GM12878 (cell line): ENCODE measurements at regions not wholly inside any gene's neighbourhood (a gene's known extent, or its start where the extent isn't known, plus 50 kb on each side); places are given as distances from the start of the nearest gene placed in this dataset.

Source experiments
- ATAC-seq: fragments of 200-7000 bp; cut with Tn5 transposase; 3 replicates; pipeline ENCODE4 v1.9.1; 2020; ENCODE audit warnings: mild to moderate bottlenecking, moderate library complexity
- BruUV-seq: library from RNA; stranded (reverse); fragments of 400-500 nt; replicated peaks from 2 replicates; lab custom pipeline; 2021; lab: Mats Ljungman, UMichigan
- CTCF ChIA-PET: fragments of 300-600 bp; sonication (Branson Sonifier 250); formaldehyde crosslinking; extraction: SDS; loops from one replicate; lab custom pipeline; 2021; ENCODE audit warnings: inconsistent platforms; lab: Yijun Ruan, JAX
- POLR2A ChIA-PET: fragments of 350-600 bp; formaldehyde crosslinking; extraction: SDS; loops from one replicate; lab custom pipeline; 2021; ENCODE audit warnings: inconsistent platforms; lab: Charles Lee
- RAD21 ChIA-PET: fragments of 300-600 bp; sonication (Branson Sonifier 250); formaldehyde crosslinking; loops from one replicate; lab custom pipeline; 2023; ENCODE audit warnings: antibody characterized with exemption; ENCODE audit not compliant: unreplicated experiment; lab: Charles Lee
- SMC1A ChIA-PET: fragments of 300-600 bp; sonication (Branson Sonifier 250); formaldehyde crosslinking; loops from one replicate; lab custom pipeline; 2023; ENCODE audit not compliant: unreplicated experiment, uncharacterized antibody; lab: Charles Lee
- DNase-seq: peaks from one replicate; pipeline ENCODE4 v3.0.0-alpha.2; 2011; ENCODE audit warnings: low read depth, low spot score
- FAIRE-seq: peaks from 3 replicates; lab custom pipeline; 2011; peaks lifted over from hg19 to GRCh38; lab: Jason Lieb, UNC
- H2AFZ ChIP-seq: 2 replicates; pipeline ENCODE4 v1.6.0; 2011; ENCODE audit warnings: low read depth, low read length, control low read depth; ENCODE audit not compliant: control insufficient read depth
- H3K27ac ChIP-seq: 2 replicates; pipeline ENCODE4 v1.5.1; 2011; ENCODE audit warnings: control low read depth; ENCODE audit not compliant: control insufficient read depth, insufficient read depth
- H3K27me3 ChIP-seq, 2 experiments: replicated peaks in 1 of 2; 2 replicates each; pipeline versions ENCODE4 v1.6.0 to v1.6.1; 2011; ENCODE audit warnings: low read length in 1 of 2; ENCODE audit not compliant: control insufficient read depth in 2 of 2, insufficient read depth in 2 of 2
- H3K36me3 ChIP-seq, 2 experiments: 2 replicates each; pipeline ENCODE4 v1.5.1; 2011; ENCODE audit warnings: low read length in 1 of 2; ENCODE audit not compliant: control insufficient read depth in 2 of 2, insufficient read depth in 2 of 2
- H3K4me1 ChIP-seq: 2 replicates; pipeline ENCODE4 v1.6.1; 2011; ENCODE audit warnings: mild to moderate bottlenecking, low read length, moderate library complexity, mixed read lengths; ENCODE audit not compliant: control insufficient read depth, insufficient read depth
- H3K4me2 ChIP-seq: 2 replicates; pipeline ENCODE4 v1.6.0; 2011; ENCODE audit warnings: control low read depth; ENCODE audit not compliant: control insufficient read depth, insufficient read depth
- H3K4me3 ChIP-seq: fragments of 200-600 bp; sonication (generic); 2 replicates; pipeline ENCODE4 v1.5.1; 2016
- H3K79me2 ChIP-seq: 2 replicates; pipeline ENCODE4 v1.6.0; 2011; ENCODE audit warnings: low read length; ENCODE audit not compliant: control insufficient read depth, insufficient read depth
- H3K9ac ChIP-seq: 2 replicates; pipeline ENCODE4 v1.8.0; 2011; ENCODE audit warnings: low read length, control low read depth, mixed read lengths; ENCODE audit not compliant: control insufficient read depth, insufficient read depth
- H3K9me3 ChIP-seq: replicated peaks from 3 replicates; pipeline ENCODE4 v1.5.1; 2011; ENCODE audit warnings: mild to moderate bottlenecking, low read length; ENCODE audit not compliant: control insufficient read depth, insufficient read depth
- H4K20me1 ChIP-seq: 2 replicates; pipeline ENCODE4 v1.6.0; 2011; ENCODE audit not compliant: control insufficient read depth, insufficient read depth
- ASH2L ChIP-seq: fragments of 300-600, 200-600 bp; sonication (generic); IDR thresholded peaks from 2 replicates; pipeline ENCODE4 v1.6.1; 2017; ENCODE audit warnings: low read depth, mild to moderate bottlenecking, borderline replicate concordance
- BMI1 ChIP-seq: fragments of 450-650 bp; IDR thresholded peaks from 2 replicates; pipeline ENCODE4 v1.6.1; 2016; ENCODE audit warnings: mild to moderate bottlenecking, moderate library complexity, borderline replicate concordance
- FOXM1 ChIP-seq: IDR thresholded peaks from 2 replicates; pipeline ENCODE4 v1.6.1; 2012; ENCODE audit warnings: low read depth, mild to moderate bottlenecking, inconsistent platforms, low read length, moderate library complexity
- MYC ChIP-seq: IDR thresholded peaks from 2 replicates; pipeline ENCODE4 v1.6.1; 2011; ENCODE audit warnings: mild to moderate bottlenecking, low read length, moderate library complexity, inconsistent platforms; ENCODE audit not compliant: insufficient read depth, insufficient replicate concordance, insufficient read length, severe bottlenecking
- NFYB ChIP-seq: IDR thresholded peaks from 2 replicates; pipeline ENCODE4 v1.6.1; 2011; ENCODE audit warnings: low read depth, mild to moderate bottlenecking, low read length, improper control_type of control experiment, moderate library complexity; ENCODE audit not compliant: insufficient read depth
- POLR2AphosphoS5 ChIP-seq: IDR thresholded peaks from 2 replicates; pipeline ENCODE4 v1.6.1; 2011; ENCODE audit warnings: mild to moderate bottlenecking, low read length, inconsistent platforms
- SIX5 ChIP-seq: IDR thresholded peaks from 2 replicates; pipeline ENCODE4 v1.6.1; 2011; ENCODE audit warnings: mild to moderate bottlenecking, low read depth, low read length, moderate library complexity; ENCODE audit not compliant: severe bottlenecking
- SREBF1 ChIP-seq: IDR thresholded peaks from 2 replicates; pipeline ENCODE4 v1.6.1; 2012; ENCODE audit warnings: mild to moderate bottlenecking, low read length
- SRF ChIP-seq, 2 experiments: IDR thresholded peaks; 2 replicates each; pipeline ENCODE4 v1.6.1; 2011; ENCODE audit warnings: low read depth in 2 of 2, low read length in 2 of 2, mild to moderate bottlenecking in 1 of 2, moderate library complexity in 1 of 2
- WRNIP1 ChIP-seq: IDR thresholded peaks from 2 replicates; pipeline ENCODE4 v1.6.1; 2011; ENCODE audit warnings: low read depth, low read length, improper control_type of control experiment, borderline replicate concordance
- ZNF274 ChIP-seq: IDR thresholded peaks from one replicate; pipeline ENCODE4 v1.8.0; 2011; ENCODE audit not compliant: insufficient read length, insufficient read depth
- WGBS: methylation state at CpG from one replicate; pipeline ENCODE4 v1.1.6; 2016; ENCODE audit warnings: low lambda C conversion rate; ENCODE audit not compliant: insufficient replicate concordance, insufficient coverage; ENCODE audit errors: missing lambda C conversion rate; 5-methylcytosine and 5-hydroxymethylcytosine counted together
- in situ Hi-C: fragments of 300-500 bp; cut with MboI; formaldehyde crosslinking; loops from 9 replicates; pipeline ENCODE4 v1.14.3; 2018; ENCODE audit warnings: mixed read lengths
- intact Hi-C: fragments of 100-400 bp; cut with micrococcal nuclease; formaldehyde crosslinking; loops from one replicate; pipeline ENCODE4 v1.14.2; 2022; ENCODE audit not compliant: unreplicated experiment
- TF ChIP-seq, protein P1 (sequence below): fragments of 450-650 bp; conservative IDR thresholded peaks from 2 replicates; pipeline ENCODE4 v1.6.1; 2017; ENCODE audit warnings: mild to moderate bottlenecking, moderate library complexity

DNA sequence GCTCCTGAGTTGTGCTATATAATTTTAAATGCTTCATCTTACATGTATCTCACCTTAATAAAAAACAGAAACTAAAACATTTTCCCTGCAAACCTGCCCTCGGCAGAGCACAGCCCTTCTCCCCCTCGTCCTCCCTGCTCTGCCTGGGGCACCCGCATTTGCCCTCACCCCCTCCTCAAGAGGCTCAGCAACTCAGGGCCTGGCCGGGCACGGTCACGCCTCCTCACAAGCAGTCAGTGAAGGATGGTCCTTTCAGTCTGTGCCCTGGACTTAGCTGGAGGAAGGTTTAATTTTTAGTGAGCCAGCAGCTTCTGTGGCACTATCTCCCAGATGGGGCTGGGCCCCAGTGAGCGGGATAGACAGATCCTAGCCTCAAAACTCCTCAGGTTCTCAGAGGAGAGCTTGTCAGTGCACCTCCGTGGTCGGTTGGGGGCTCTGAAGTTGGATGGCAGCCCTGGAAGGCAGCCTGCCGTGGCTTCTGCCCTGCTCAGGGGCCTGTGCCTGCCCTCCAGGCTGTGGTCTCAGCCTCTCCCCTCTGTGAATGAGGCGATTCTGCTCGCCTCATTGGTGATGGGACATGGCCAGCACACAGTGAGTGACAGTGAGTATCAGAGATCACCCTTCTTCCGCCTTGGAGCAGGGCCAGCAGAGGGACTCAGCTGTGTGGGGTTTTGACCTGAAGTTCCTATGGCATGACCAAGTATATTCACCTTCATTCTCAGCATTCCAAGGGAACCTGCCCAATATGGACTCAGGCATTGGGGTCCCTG lies 56.3 kb upstream of the AFF3 start:
- no peaks in the 10 kb centered on the region for H3K9me3 ChIP-seq
- ATAC-seq = no peak
- H2AFZ ChIP-seq = no peak overlapping the region
- H3K36me3 ChIP-seq = no peaks in the 10 kb centered on the region
- no peak overlapping the region for H3K27ac ChIP-seq
- H3K4me1 ChIP-seq = no peaks in the 10 kb centered on the region
- no peak overlapping the region for H3K4me2 ChIP-seq
- no TSS peak for BruUV-seq
- H3K27me3 ChIP-seq = peaks cover 2 to 8% of the 10 kb centered on the region in 2 experiments; a peak in 3 of 4 replicates
- TF ChIP-seq SREBF1 (no peak), FOXM1 (no peak), SRF (IDR thresholded peaks at IDR 0.05; ENCODE audit: low read depth in 2 of 2, low read length in 2 of 2) (no peak), NFYB (no peak), MYC (no peak), POLR2AphosphoS5 (no peak), WRNIP1 (no peak), ASH2L (no peak), SIX5 (no peak), ZNF274 (no peak), BMI1 (no peak)
- TF ChIP-seq, protein P1, sequence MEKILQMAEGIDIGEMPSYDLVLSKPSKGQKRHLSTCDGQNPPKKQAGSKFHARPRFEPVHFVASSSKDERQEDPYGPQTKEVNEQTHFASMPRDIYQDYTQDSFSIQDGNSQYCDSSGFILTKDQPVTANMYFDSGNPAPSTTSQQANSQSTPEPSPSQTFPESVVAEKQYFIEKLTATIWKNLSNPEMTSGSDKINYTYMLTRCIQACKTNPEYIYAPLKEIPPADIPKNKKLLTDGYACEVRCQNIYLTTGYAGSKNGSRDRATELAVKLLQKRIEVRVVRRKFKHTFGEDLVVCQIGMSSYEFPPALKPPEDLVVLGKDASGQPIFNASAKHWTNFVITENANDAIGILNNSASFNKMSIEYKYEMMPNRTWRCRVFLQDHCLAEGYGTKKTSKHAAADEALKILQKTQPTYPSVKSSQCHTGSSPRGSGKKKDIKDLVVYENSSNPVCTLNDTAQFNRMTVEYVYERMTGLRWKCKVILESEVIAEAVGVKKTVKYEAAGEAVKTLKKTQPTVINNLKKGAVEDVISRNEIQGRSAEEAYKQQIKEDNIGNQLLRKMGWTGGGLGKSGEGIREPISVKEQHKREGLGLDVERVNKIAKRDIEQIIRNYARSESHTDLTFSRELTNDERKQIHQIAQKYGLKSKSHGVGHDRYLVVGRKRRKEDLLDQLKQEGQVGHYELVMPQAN = no peak
- no peaks in the 10 kb centered on the region for H4K20me1 ChIP-seq
- H3K4me3 ChIP-seq = no peak overlapping the region
- no peak for DNase-seq
- intact Hi-C loops (no loop called here), in situ Hi-C loops (no loop called here)
- no peaks in the 10 kb centered on the region for H3K79me2 ChIP-seq
- ChIA-PET POLR2A (no interaction called here), RAD21 (no interaction called here), CTCF (no interaction called here), SMC1A (no interaction called here)
- no peak overlapping the region for H3K9ac ChIP-seq
- no peak for FAIRE-seq
- WGBS = 33% methylated on average over 13 of the region's 13 CpGs
